ENCODE measurements at regions not wholly inside any gene's neighbourhood (a gene's known extent, or its start where the extent isn't known, plus 50 kb on each side); places are given as distances from the start of the nearest gene placed in this dataset.
A peak's percentile ranks its signal among the peaks of the same experiment; 100 is the strongest.

GRCh38 chr7:116310141-116310540 lies 99.8 kb downstream of the TES start:
- Mint-ChIP-seq H3K4me3 (no peak overlapping the region), H3K4me1 (peaks cover under 1% of the 10 kb centered on the region), H3K36me3 (ENCODE audit: low read depth) (no peaks in the 10 kb centered on the region), H3K9me3 (no peaks in the 10 kb centered on the region), H3K27me3 (ENCODE audit: low read depth, poor library complexity) (peaks cover 31% of the 10 kb centered on the region), H3K27ac (no peak overlapping the region)
- TF ChIP-seq, protein P1, sequence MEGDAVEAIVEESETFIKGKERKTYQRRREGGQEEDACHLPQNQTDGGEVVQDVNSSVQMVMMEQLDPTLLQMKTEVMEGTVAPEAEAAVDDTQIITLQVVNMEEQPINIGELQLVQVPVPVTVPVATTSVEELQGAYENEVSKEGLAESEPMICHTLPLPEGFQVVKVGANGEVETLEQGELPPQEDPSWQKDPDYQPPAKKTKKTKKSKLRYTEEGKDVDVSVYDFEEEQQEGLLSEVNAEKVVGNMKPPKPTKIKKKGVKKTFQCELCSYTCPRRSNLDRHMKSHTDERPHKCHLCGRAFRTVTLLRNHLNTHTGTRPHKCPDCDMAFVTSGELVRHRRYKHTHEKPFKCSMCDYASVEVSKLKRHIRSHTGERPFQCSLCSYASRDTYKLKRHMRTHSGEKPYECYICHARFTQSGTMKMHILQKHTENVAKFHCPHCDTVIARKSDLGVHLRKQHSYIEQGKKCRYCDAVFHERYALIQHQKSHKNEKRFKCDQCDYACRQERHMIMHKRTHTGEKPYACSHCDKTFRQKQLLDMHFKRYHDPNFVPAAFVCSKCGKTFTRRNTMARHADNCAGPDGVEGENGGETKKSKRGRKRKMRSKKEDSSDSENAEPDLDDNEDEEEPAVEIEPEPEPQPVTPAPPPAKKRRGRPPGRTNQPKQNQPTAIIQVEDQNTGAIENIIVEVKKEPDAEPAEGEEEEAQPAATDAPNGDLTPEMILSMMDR (IDR thresholded peaks at IDR 0.05), result no peak
- peak; percentile 20 for DNase-seq

GRCh38 chr7:116311259-116311658 lies 100.9 kb downstream of the TES start:
- no peaks in the 10 kb centered on the region for H3K9me3 Mint-ChIP-seq
- peaks cover 9% of the 10 kb centered on the region for H3K4me1 Mint-ChIP-seq
- H3K27me3 Mint-ChIP-seq (ENCODE audit: low read depth, poor library complexity), result peaks cover 27% of the 10 kb centered on the region
- H3K4me3 Mint-ChIP-seq, result no peak overlapping the region
- TF ChIP-seq, protein P1 (IDR thresholded peaks at IDR 0.05), result no peak
- no peak overlapping the region for H3K27ac Mint-ChIP-seq
- no peak for DNase-seq
- H3K36me3 Mint-ChIP-seq (ENCODE audit: low read depth), result no peaks in the 10 kb centered on the region

- H3K4me1 Mint-ChIP-seq, result peaks cover 11% of the 10 kb centered on the region
- no peaks in the 10 kb centered on the region for H3K36me3 Mint-ChIP-seq (ENCODE audit: low read depth)
- no peak for DNase-seq
- H3K27me3 Mint-ChIP-seq (ENCODE audit: low read depth, poor library complexity), result peaks cover 29% of the 10 kb centered on the region
- no peak overlapping the region for H3K4me3 Mint-ChIP-seq
- TF ChIP-seq, protein P1 (IDR thresholded peaks at IDR 0.05), result no peak
- H3K27ac Mint-ChIP-seq, result no peak overlapping the region
- H3K9me3 Mint-ChIP-seq, result no peaks in the 10 kb centered on the region
These were observed 101.6 kb downstream of the TES start for GRCh38 chr7:116311816-116312471.

GRCh38 chr7:116315293-116315692 lies 105.0 kb downstream of the TES start:
- TF ChIP-seq, protein P1 (IDR thresholded peaks at IDR 0.05), result no peak
- no peak for DNase-seq

GRCh38 chr7:116315803-116316202 lies 105.5 kb downstream of the TES start:
- H3K4me1 Mint-ChIP-seq, result peaks cover 17% of the 10 kb centered on the region
- H3K27me3 Mint-ChIP-seq (ENCODE audit: low read depth, poor library complexity), result peaks cover 29% of the 10 kb centered on the region
- H3K4me3 Mint-ChIP-seq, result no peak overlapping the region
- no peak overlapping the region for H3K27ac Mint-ChIP-seq
- DNase-seq, result no peak
- TF ChIP-seq, protein P1 (IDR thresholded peaks at IDR 0.05), result no peak
- H3K36me3 Mint-ChIP-seq (ENCODE audit: low read depth), result peaks cover 5% of the 10 kb centered on the region
- H3K9me3 Mint-ChIP-seq, result peaks cover 16% of the 10 kb centered on the region

More at GRCh38 chr7:116315293-116315692, 105.0 kb downstream of the TES start:
- Mint-ChIP-seq H3K4me1 (peaks cover 17% of the 10 kb centered on the region), H3K9me3 (peaks cover 16% of the 10 kb centered on the region), H3K27ac (no peak overlapping the region), H3K36me3 (ENCODE audit: low read depth) (peaks cover 5% of the 10 kb centered on the region), H3K27me3 (ENCODE audit: low read depth, poor library complexity) (peaks cover 29% of the 10 kb centered on the region), H3K4me3 (no peak overlapping the region)

Data from nephron progenitor cell (in vitro differentiated cells).